ENCODE measurements at regions not wholly inside any gene's neighbourhood (a gene's known extent, or its start where the extent isn't known, plus 50 kb on each side); places are given as distances from the start of the nearest gene placed in this dataset.

- Mint-ChIP-seq H3K36me3 (ENCODE audit: insufficient read depth) (no peaks in the 10 kb centered on the region), H3K4me3 (no peak overlapping the region), H3K4me1 (ENCODE audit: low read depth) (no peaks in the 10 kb centered on the region), H3K27me3 (ENCODE audit: low read depth) (no peaks in the 10 kb centered on the region), H3K9me3 (peaks cover 3% of the 10 kb centered on the region)
- ATAC-seq (no peak), DNase-seq (no peak)
Observed at GRCh38 chr16:51916231-51916630, 630.7 kb downstream of the TOX3 start.

- DNase-seq (no peak), ATAC-seq (no peak)
- Mint-ChIP-seq H3K36me3 (ENCODE audit: insufficient read depth) (no peaks in the 10 kb centered on the region), H3K9me3 (peaks cover 5% of the 10 kb centered on the region), H3K4me1 (ENCODE audit: low read depth) (no peaks in the 10 kb centered on the region), H3K4me3 (no peak overlapping the region), H3K27me3 (ENCODE audit: low read depth) (no peaks in the 10 kb centered on the region)
Observed at GRCh38 chr16:51907680-51908079, 639.3 kb downstream of the TOX3 start.

GRCh38 chr16:51900221-51900780, 646.6 kb downstream of the TOX3 start:
- Mint-ChIP-seq H3K4me1 (ENCODE audit: low read depth) (no peaks in the 10 kb centered on the region), H3K27me3 (ENCODE audit: low read depth) (no peaks in the 10 kb centered on the region), H3K9me3 (peaks cover 12% of the 10 kb centered on the region), H3K36me3 (ENCODE audit: insufficient read depth) (no peaks in the 10 kb centered on the region), H3K4me3 (no peak overlapping the region)
- ATAC-seq, result no peak
- no peak for DNase-seq

- Mint-ChIP-seq H3K36me3 (ENCODE audit: insufficient read depth) (no peaks in the 10 kb centered on the region), H3K4me3 (no peak overlapping the region), H3K9me3 (peaks cover 7% of the 10 kb centered on the region), H3K4me1 (ENCODE audit: low read depth) (no peaks in the 10 kb centered on the region), H3K27me3 (ENCODE audit: low read depth) (no peaks in the 10 kb centered on the region)
- ATAC-seq (no peak), DNase-seq (no peak)
Observed at GRCh38 chr16:51898872-51899271, 648.1 kb downstream of the TOX3 start.

- ATAC-seq, result no peak
- no peaks in the 10 kb centered on the region for H3K4me1 Mint-ChIP-seq (ENCODE audit: low read depth)
- no peaks in the 10 kb centered on the region for H3K36me3 Mint-ChIP-seq (ENCODE audit: insufficient read depth)
- peaks cover 4% of the 10 kb centered on the region for H3K9me3 Mint-ChIP-seq
- no peaks in the 10 kb centered on the region for H3K27me3 Mint-ChIP-seq (ENCODE audit: low read depth)
- no peak for DNase-seq
- no peak overlapping the region for H3K4me3 Mint-ChIP-seq
Observed at GRCh38 chr16:51896013-51896412, 650.9 kb downstream of the TOX3 start.

- no peak for ATAC-seq
- peaks cover 12% of the 10 kb centered on the region for H3K9me3 Mint-ChIP-seq
- no peaks in the 10 kb centered on the region for H3K36me3 Mint-ChIP-seq (ENCODE audit: insufficient read depth)
- no peaks in the 10 kb centered on the region for H3K4me1 Mint-ChIP-seq (ENCODE audit: low read depth)
- DNase-seq, result no peak
- no peak overlapping the region for H3K4me3 Mint-ChIP-seq
- no peaks in the 10 kb centered on the region for H3K27me3 Mint-ChIP-seq (ENCODE audit: low read depth)
Observed at GRCh38 chr16:51892293-51893007, 654.5 kb downstream of the TOX3 start.

- Mint-ChIP-seq H3K9me3 (peaks cover 12% of the 10 kb centered on the region), H3K36me3 (ENCODE audit: insufficient read depth) (no peaks in the 10 kb centered on the region), H3K27me3 (ENCODE audit: low read depth) (no peaks in the 10 kb centered on the region), H3K4me3 (no peak overlapping the region), H3K4me1 (ENCODE audit: low read depth) (no peaks in the 10 kb centered on the region)
- DNase-seq (no peak), ATAC-seq (no peak)
Observed at GRCh38 chr16:51888534-51888933, 658.4 kb downstream of the TOX3 start.

GRCh38 chr16:51888016-51888415, 658.9 kb downstream of the TOX3 start:
- Mint-ChIP-seq H3K9me3 (peaks cover 8% of the 10 kb centered on the region), H3K36me3 (ENCODE audit: insufficient read depth) (no peaks in the 10 kb centered on the region), H3K27me3 (ENCODE audit: low read depth) (no peaks in the 10 kb centered on the region), H3K4me3 (no peak overlapping the region), H3K4me1 (ENCODE audit: low read depth) (no peaks in the 10 kb centered on the region)
- no peak for DNase-seq
- ATAC-seq, result no peak

GRCh38 chr16:51886456-51886855, 660.5 kb downstream of the TOX3 start:
- Mint-ChIP-seq H3K36me3 (ENCODE audit: insufficient read depth) (no peaks in the 10 kb centered on the region), H3K4me1 (ENCODE audit: low read depth) (no peaks in the 10 kb centered on the region), H3K27me3 (ENCODE audit: low read depth) (no peaks in the 10 kb centered on the region), H3K9me3 (peaks cover 14% of the 10 kb centered on the region), H3K4me3 (no peak overlapping the region)
- DNase-seq (no peak), ATAC-seq (no peak)

GRCh38 chr16:51884773-51885172, 662.2 kb downstream of the TOX3 start:
- no peaks in the 10 kb centered on the region for H3K36me3 Mint-ChIP-seq (ENCODE audit: insufficient read depth)
- no peak for DNase-seq
- H3K27me3 Mint-ChIP-seq (ENCODE audit: low read depth), result no peaks in the 10 kb centered on the region
- peaks cover 13% of the 10 kb centered on the region for H3K9me3 Mint-ChIP-seq
- H3K4me3 Mint-ChIP-seq, result no peak overlapping the region
- ATAC-seq, result no peak
- H3K4me1 Mint-ChIP-seq (ENCODE audit: low read depth), result no peaks in the 10 kb centered on the region

GRCh38 chr16:51881731-51882130, 665.2 kb downstream of the TOX3 start:
- DNase-seq (no peak), ATAC-seq (no peak)
- Mint-ChIP-seq H3K36me3 (ENCODE audit: insufficient read depth) (no peaks in the 10 kb centered on the region), H3K4me3 (no peak overlapping the region), H3K4me1 (ENCODE audit: low read depth) (no peaks in the 10 kb centered on the region), H3K9me3 (peaks cover 9% of the 10 kb centered on the region), H3K27me3 (ENCODE audit: low read depth) (no peaks in the 10 kb centered on the region)

GRCh38 chr16:51880776-51881175, 666.2 kb downstream of the TOX3 start:
- ATAC-seq, result no peak
- Mint-ChIP-seq H3K4me3 (no peak overlapping the region), H3K27me3 (ENCODE audit: low read depth) (no peaks in the 10 kb centered on the region)

GRCh38 chr16:51877686-51878085, 669.3 kb downstream of the TOX3 start:
- no peak for DNase-seq
- H3K36me3 Mint-ChIP-seq (ENCODE audit: insufficient read depth), result peaks cover 2% of the 10 kb centered on the region
- H3K9me3 Mint-ChIP-seq, result peaks cover 11% of the 10 kb centered on the region
- no peaks in the 10 kb centered on the region for H3K4me1 Mint-ChIP-seq (ENCODE audit: low read depth)
- ATAC-seq, result no peak
- H3K27me3 Mint-ChIP-seq (ENCODE audit: low read depth), result no peaks in the 10 kb centered on the region
- no peak overlapping the region for H3K4me3 Mint-ChIP-seq

More at GRCh38 chr16:51880776-51881175, 666.2 kb downstream of the TOX3 start:
- Mint-ChIP-seq H3K4me1 (ENCODE audit: low read depth) (no peaks in the 10 kb centered on the region), H3K36me3 (ENCODE audit: insufficient read depth) (no peaks in the 10 kb centered on the region), H3K9me3 (peaks cover 9% of the 10 kb centered on the region)
- DNase-seq, result no peak

- Mint-ChIP-seq H3K4me1 (ENCODE audit: low read depth) (no peaks in the 10 kb centered on the region), H3K4me3 (no peak overlapping the region), H3K9me3 (peaks cover 7% of the 10 kb centered on the region), H3K36me3 (ENCODE audit: insufficient read depth) (peaks cover 2% of the 10 kb centered on the region), H3K27me3 (ENCODE audit: low read depth) (no peaks in the 10 kb centered on the region)
- no peak for ATAC-seq
- no peak for DNase-seq
Observed at GRCh38 chr16:51876934-51877333, 670.0 kb downstream of the TOX3 start.

- Mint-ChIP-seq H3K36me3 (ENCODE audit: insufficient read depth) (peaks cover 2% of the 10 kb centered on the region), H3K4me3 (no peak overlapping the region), H3K4me1 (ENCODE audit: low read depth) (no peaks in the 10 kb centered on the region), H3K27me3 (ENCODE audit: low read depth) (no peaks in the 10 kb centered on the region), H3K9me3 (peaks cover 7% of the 10 kb centered on the region)
- DNase-seq (no peak), ATAC-seq (no peak)
Observed at GRCh38 chr16:51876601-51876875, 670.4 kb downstream of the TOX3 start.

Measured in activated T-cell treated with anti-CD3 and anti-CD28 coated beads, Interleukin-2, amount 50 U/mL, for 4 hours (primary cell).